ENCODE measurements at regions not wholly inside any gene's neighbourhood (a gene's known extent, or its start where the extent isn't known, plus 50 kb on each side); places are given as distances from the start of the nearest gene placed in this dataset.

GRCh38 chr1:101323535-101323934 is 86.7 kb downstream of the S1PR1 start:
- DNase-seq: no peak

- peak; percentile 77 for DNase-seq
These were observed 88.3 kb downstream of the S1PR1 start for GRCh38 chr1:101325144-101325543.

- no peak for DNase-seq
These were observed 93.8 kb downstream of the S1PR1 start for GRCh38 chr1:101330427-101331130.

GRCh38 chr1:101331794-101332193 is 95.0 kb downstream of the S1PR1 start:
- DNase-seq: no peak

GRCh38 chr1:101332633-101333032 is 95.8 kb downstream of the S1PR1 start:
- no peak for DNase-seq

GRCh38 chr1:101333186-101333585 is 96.4 kb downstream of the S1PR1 start:
- no peak for DNase-seq

- no peak for DNase-seq
These were observed 101.1 kb downstream of the S1PR1 start for GRCh38 chr1:101337968-101338367.

GRCh38 chr1:101338714-101339430 is 102.1 kb downstream of the S1PR1 start:
- DNase-seq: no peak

- no peak for DNase-seq
These were observed 107.9 kb downstream of the S1PR1 start for GRCh38 chr1:101344745-101345144.

GRCh38 chr1:101346419-101346818 is 109.6 kb downstream of the S1PR1 start:
- DNase-seq: peak; percentile 24

GRCh38 chr1:101356013-101356412 is 119.2 kb downstream of the S1PR1 start:
- DNase-seq: no peak

- DNase-seq: no peak
These were observed 120.0 kb downstream of the S1PR1 start for GRCh38 chr1:101356604-101357443.

GRCh38 chr1:101357444-101357986 is 120.7 kb downstream of the S1PR1 start:
- DNase-seq: peak; percentile 94

GRCh38 chr1:101360506-101360905 is 123.7 kb downstream of the S1PR1 start:
- DNase-seq: no peak

- no peak for DNase-seq
These were observed 127.1 kb downstream of the S1PR1 start for GRCh38 chr1:101363891-101364318.

- no peak for DNase-seq
These were observed 127.7 kb downstream of the S1PR1 start for GRCh38 chr1:101364370-101365120.

GRCh38 chr1:101365186-101365585 is 128.4 kb downstream of the S1PR1 start:
- DNase-seq: no peak

GRCh38 chr1:101365878-101366277 is 129.1 kb downstream of the S1PR1 start:
- DNase-seq: no peak

GRCh38 chr1:101366513-101367215 is 129.8 kb downstream of the S1PR1 start:
- no peak for DNase-seq

GRCh38 chr1:101367630-101368029 is 130.8 kb downstream of the S1PR1 start:
- no peak for DNase-seq

- no peak for DNase-seq
These were observed 133.7 kb downstream of the S1PR1 start for GRCh38 chr1:101370488-101370887.

GRCh38 chr1:101371259-101371658 is 134.4 kb downstream of the S1PR1 start:
- peak; percentile 85 for DNase-seq
